ENCODE measurements at regions not wholly inside any gene's neighbourhood (a gene's known extent, or its start where the extent isn't known, plus 50 kb on each side); places are given as distances from the start of the nearest gene placed in this dataset.

GRCh38 chr3:36259580-36259979, 120.7 kb upstream of the STAC start:
- no peaks in the 10 kb centered on the region for H3K36me3 ChIP-seq
- TF ChIP-seq EP300 (IDR thresholded peaks at IDR 0.05; ENCODE audit: low read depth) = no peak
- TF ChIP-seq CTCF (IDR thresholded peaks at IDR 0.05) = no peak
- TF ChIP-seq POLR2AphosphoS5 (IDR thresholded peaks at IDR 0.05) = no peak
- no peak for TF ChIP-seq POLR2A (IDR thresholded peaks at IDR 0.05)
- no peak overlapping the region for H3K4me3 ChIP-seq
- no peak for DNase-seq
- H3K4me1 ChIP-seq = no peaks in the 10 kb centered on the region
- intact Hi-C loops (cut with DNase I; ENCODE audit: low total_unique reads) = no loop called here
- no peak overlapping the region for H3K27ac ChIP-seq
- no peaks in the 10 kb centered on the region for H3K27me3 ChIP-seq
- in situ Hi-C loops (cut with MboI; ENCODE audit: low pct_ligation_motif_present in 1 of 4, low pct_unique_long_range_greater_than_20kb in 1 of 4, low sequenced_read_pairs in 3 of 4) = no loop called here
- no peaks in the 10 kb centered on the region for H3K9me3 ChIP-seq
- 63 to 71% methylated on average over 3 of the region's 3 CpGs for WGBS, 2 donors (ENCODE audit: low coverage in 1 of 2)

GRCh38 chr3:36269274-36269673, 111.0 kb upstream of the STAC start:
- in situ Hi-C loops (cut with MboI; ENCODE audit: low pct_ligation_motif_present in 1 of 4, low pct_unique_long_range_greater_than_20kb in 1 of 4, low sequenced_read_pairs in 3 of 4) = no loop called here
- WGBS, 2 donors (ENCODE audit: low coverage in 1 of 2) = 63 to 73% methylated on average over 2 of the region's 2 CpGs

GRCh38 chr3:36282766-36283165, 97.5 kb upstream of the STAC start:
- WGBS, 2 donors (ENCODE audit: low coverage in 1 of 2) = 22 to 30% methylated on average over 3 of the region's 3 CpGs
- in situ Hi-C loops (cut with MboI; ENCODE audit: low pct_ligation_motif_present in 1 of 4, low pct_unique_long_range_greater_than_20kb in 1 of 4, low sequenced_read_pairs in 3 of 4) = no loop called here
- TF ChIP-seq POLR2AphosphoS5 (IDR thresholded peaks at IDR 0.05) (no peak), EP300 (IDR thresholded peaks at IDR 0.05; ENCODE audit: low read depth) (no peak), POLR2A (IDR thresholded peaks at IDR 0.05) (no peak), CTCF (IDR thresholded peaks at IDR 0.05) (no peak)
- Histone ChIP-seq H3K36me3 (no peaks in the 10 kb centered on the region), H3K4me1 (no peaks in the 10 kb centered on the region), H3K27ac (no peak overlapping the region), H3K27me3 (no peaks in the 10 kb centered on the region), H3K4me3 (no peak overlapping the region), H3K9me3 (no peaks in the 10 kb centered on the region)
- intact Hi-C loops (cut with DNase I; ENCODE audit: low total_unique reads) = no loop called here
- DNase-seq = no peak

More at GRCh38 chr3:36269274-36269673, 111.0 kb upstream of the STAC start:
- Histone ChIP-seq H3K4me3 (no peak overlapping the region), H3K36me3 (no peaks in the 10 kb centered on the region), H3K27ac (no peak overlapping the region), H3K4me1 (no peaks in the 10 kb centered on the region), H3K9me3 (no peaks in the 10 kb centered on the region), H3K27me3 (no peaks in the 10 kb centered on the region)
- intact Hi-C loops (cut with DNase I; ENCODE audit: low total_unique reads) = no loop called here
- no peak for DNase-seq
- TF ChIP-seq POLR2A (IDR thresholded peaks at IDR 0.05) = no peak
- no peak for TF ChIP-seq CTCF (IDR thresholded peaks at IDR 0.05)

GRCh38 chr3:36295296-36295695, 85.0 kb upstream of the STAC start:
- Histone ChIP-seq H3K27me3 (no peaks in the 10 kb centered on the region), H3K4me1 (no peaks in the 10 kb centered on the region), H3K4me3 (no peak overlapping the region), H3K36me3 (no peaks in the 10 kb centered on the region), H3K9me3 (no peaks in the 10 kb centered on the region), H3K27ac (no peak overlapping the region)
- no peak for TF ChIP-seq EP300 (IDR thresholded peaks at IDR 0.05; ENCODE audit: low read depth)
- no peak for TF ChIP-seq POLR2AphosphoS5 (IDR thresholded peaks at IDR 0.05)
- no peak for TF ChIP-seq POLR2A (IDR thresholded peaks at IDR 0.05)
- TF ChIP-seq CTCF (IDR thresholded peaks at IDR 0.05) = no peak
- intact Hi-C loops (cut with DNase I; ENCODE audit: low total_unique reads) (no loop called here), in situ Hi-C loops (cut with MboI; ENCODE audit: low pct_ligation_motif_present in 1 of 4, low pct_unique_long_range_greater_than_20kb in 1 of 4, low sequenced_read_pairs in 3 of 4) (no loop called here)
- no peak for DNase-seq

Data from transverse colon (tissue), 4 donors.